GM18499 (cell line): ENCODE measurements at regions not wholly inside any gene's neighbourhood (a gene's known extent, or its start where the extent isn't known, plus 50 kb on each side); places are given as distances from the start of the nearest gene placed in this dataset.

Experiments
- ATAC-seq: cut with Tn5 transposase; IDR thresholded peaks from one replicate; pipeline ENCODE4 v1.9.1; 2021; ENCODE audit warnings: moderate number of reproducible peaks; ENCODE audit not compliant: insufficient read depth, unreplicated experiment

GRCh38 chr9:115169003-115169402 lies 51.0 kb upstream of the TNC start:
- no peak for ATAC-seq

GRCh38 chr9:115170358-115171073 lies 52.6 kb upstream of the TNC start:
- ATAC-seq = no peak

GRCh38 chr9:115171921-115172388 lies 54.0 kb upstream of the TNC start:
- ATAC-seq = no peak

- ATAC-seq = no peak
Observed at GRCh38 chr9:115182264-115182663, 64.3 kb upstream of the TNC start.

- no peak for ATAC-seq
Observed at GRCh38 chr9:115183436-115183835, 65.5 kb upstream of the TNC start.

GRCh38 chr9:115189686-115190085 lies 71.7 kb upstream of the TNC start:
- ATAC-seq = no peak

- ATAC-seq = no peak
Observed at GRCh38 chr9:115191667-115192066, 73.7 kb upstream of the TNC start.

GRCh38 chr9:115192280-115192679 lies 74.3 kb upstream of the TNC start:
- ATAC-seq = no peak

- ATAC-seq = peak; percentile 61
Observed at GRCh38 chr9:115192835-115193525, 75.0 kb upstream of the TNC start.

GRCh38 chr9:115193777-115194176 lies 75.8 kb upstream of the TNC start:
- no peak for ATAC-seq

- ATAC-seq = no peak
Observed at GRCh38 chr9:115194216-115194615, 76.3 kb upstream of the TNC start.

GRCh38 chr9:115195912-115196311 lies 78.0 kb upstream of the TNC start:
- ATAC-seq = no peak

- ATAC-seq = no peak
Observed at GRCh38 chr9:115196919-115197318, 79.0 kb upstream of the TNC start.

- ATAC-seq = no peak
Observed at GRCh38 chr9:115198001-115198400, 80.0 kb upstream of the TNC start.

GRCh38 chr9:115200711-115201505 lies 83.0 kb upstream of the TNC start:
- no peak for ATAC-seq

GRCh38 chr9:115202181-115202580 lies 84.2 kb upstream of the TNC start:
- no peak for ATAC-seq

GRCh38 chr9:115202960-115203751 lies 85.2 kb upstream of the TNC start:
- no peak for ATAC-seq

- peak; percentile 49 for ATAC-seq
Observed at GRCh38 chr9:115204904-115205453, 87.0 kb upstream of the TNC start.

GRCh38 chr9:115207003-115207836 lies 89.3 kb upstream of the TNC start:
- ATAC-seq = no peak
